ENCODE measurements at regions not wholly inside any gene's neighbourhood (a gene's known extent, or its start where the extent isn't known, plus 50 kb on each side); places are given as distances from the start of the nearest gene placed in this dataset.
A peak's percentile ranks its signal among the peaks of the same experiment; 100 is the strongest.

- H4K20me1 ChIP-seq (ENCODE audit: insufficient read depth), result no peaks in the 10 kb centered on the region
- no peaks in the 10 kb centered on the region for H3K36me3 ChIP-seq (ENCODE audit: low read depth)
- no peak for TF ChIP-seq EZH2 (IDR thresholded peaks at IDR 0.05; ENCODE audit: insufficient read depth, poor library complexity, severe bottlenecking)
- TF ChIP-seq EZH2phosphoT487 (IDR thresholded peaks at IDR 0.05; ENCODE audit: insufficient read depth, low read depth), result no peak
- no peak overlapping the region for H3K4me2 ChIP-seq (ENCODE audit: unreplicated experiment)
- 21 to 23% methylated on average over 2 of the region's 2 CpGs for WGBS, 2 experiments (ENCODE audit: low coverage in 1 of 2, low lambda C conversion rate in 2 of 2, missing lambda C conversion rate in 2 of 2)
- in situ Hi-C loops (cut with MboI), result no loop called here
- no peaks in the 10 kb centered on the region for H3K27me3 ChIP-seq (replicated peaks; ENCODE audit: insufficient read depth)
- H2AFZ ChIP-seq, result no peak overlapping the region
- H3F3A ChIP-seq (ENCODE audit: insufficient read depth), result no peaks in the 10 kb centered on the region
- no peaks in the 10 kb centered on the region for H3K9me3 ChIP-seq (ENCODE audit: low read depth)
- H3K27ac ChIP-seq, result no peak overlapping the region
- no peak overlapping the region for H3K4me3 ChIP-seq
- no peak overlapping the region for H3K9ac ChIP-seq
- H3K79me2 ChIP-seq (ENCODE audit: insufficient read depth), result no peaks in the 10 kb centered on the region
- no peaks in the 10 kb centered on the region for H3K9me2 ChIP-seq (ENCODE audit: insufficient read depth)
- DNase-seq, result no peak
- H3K4me1 ChIP-seq (ENCODE audit: insufficient read depth), result no peaks in the 10 kb centered on the region
Observed at GRCh38 chr7:47027695-47028240, 554.1 kb downstream of the TNS3 start.

- H3K27ac ChIP-seq, result no peak overlapping the region
- in situ Hi-C loops (cut with MboI), result no loop called here
Observed at GRCh38 chr7:47026780-47027361, 555.0 kb downstream of the TNS3 start.

DNA sequence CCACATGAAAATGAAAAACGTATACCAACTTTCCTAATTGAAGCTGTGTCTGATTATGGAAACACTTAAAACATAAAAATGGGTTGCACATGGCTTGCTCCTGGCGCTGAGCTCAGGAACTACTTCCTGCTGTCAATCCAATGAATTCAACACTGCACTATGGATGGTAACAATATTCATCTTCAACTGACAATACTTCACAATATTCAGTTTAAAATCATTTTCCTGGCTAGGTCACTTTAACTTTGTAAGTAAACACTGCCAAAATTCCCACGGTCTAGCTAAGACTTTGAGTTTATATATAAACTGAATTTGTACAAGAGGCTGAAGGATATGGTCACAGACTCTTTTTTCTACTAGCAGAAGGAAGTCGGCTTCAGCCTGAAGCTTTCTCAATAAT lies 556.9 kb downstream of the TNS3 start:
- Histone ChIP-seq H3K4me3 (no peak overlapping the region), H4K20me1 (ENCODE audit: insufficient read depth) (no peaks in the 10 kb centered on the region), H2AFZ (no peak overlapping the region), H3K9me3 (ENCODE audit: low read depth) (no peaks in the 10 kb centered on the region), H3K4me2 (ENCODE audit: unreplicated experiment) (no peak overlapping the region), H3K27me3 (replicated peaks; ENCODE audit: insufficient read depth) (no peaks in the 10 kb centered on the region), H3K9ac (no peak overlapping the region), H3K4me1 (ENCODE audit: insufficient read depth) (no peaks in the 10 kb centered on the region), H3K79me2 (ENCODE audit: insufficient read depth) (no peaks in the 10 kb centered on the region), H3F3A (ENCODE audit: insufficient read depth) (no peaks in the 10 kb centered on the region), H3K36me3 (ENCODE audit: low read depth) (no peaks in the 10 kb centered on the region), H3K9me2 (ENCODE audit: insufficient read depth) (no peaks in the 10 kb centered on the region), H3K27ac (no peak overlapping the region)
- WGBS, 2 experiments (ENCODE audit: low coverage in 1 of 2, low lambda C conversion rate in 2 of 2, missing lambda C conversion rate in 2 of 2), result 25 to 32% methylated on average over 4 of the region's 4 CpGs
- in situ Hi-C loops (cut with MboI), result no loop called here
- no peak for DNase-seq
- no peak for TF ChIP-seq EZH2phosphoT487 (IDR thresholded peaks at IDR 0.05; ENCODE audit: insufficient read depth, low read depth)
- TF ChIP-seq EZH2 (IDR thresholded peaks at IDR 0.05; ENCODE audit: insufficient read depth, poor library complexity, severe bottlenecking), result no peak

More at GRCh38 chr7:47026780-47027361, 555.0 kb downstream of the TNS3 start:
- 64 to 66% methylated on average over 5 of the region's 5 CpGs for WGBS, 2 experiments (ENCODE audit: low coverage in 1 of 2, low lambda C conversion rate in 2 of 2, missing lambda C conversion rate in 2 of 2)
- no peak for TF ChIP-seq EZH2phosphoT487 (IDR thresholded peaks at IDR 0.05; ENCODE audit: insufficient read depth, low read depth)
- TF ChIP-seq EZH2 (IDR thresholded peaks at IDR 0.05; ENCODE audit: insufficient read depth, poor library complexity, severe bottlenecking), result no peak
- H3K4me2 ChIP-seq (ENCODE audit: unreplicated experiment), result no peak overlapping the region
- H3K27me3 ChIP-seq (replicated peaks; ENCODE audit: insufficient read depth), result no peaks in the 10 kb centered on the region
- H3K4me1 ChIP-seq (ENCODE audit: insufficient read depth), result no peaks in the 10 kb centered on the region
- no peaks in the 10 kb centered on the region for H3K36me3 ChIP-seq (ENCODE audit: low read depth)
- no peaks in the 10 kb centered on the region for H3K9me2 ChIP-seq (ENCODE audit: insufficient read depth)
- DNase-seq, result no peak
- H3K9me3 ChIP-seq (ENCODE audit: low read depth), result no peaks in the 10 kb centered on the region
- no peaks in the 10 kb centered on the region for H3K79me2 ChIP-seq (ENCODE audit: insufficient read depth)
- no peaks in the 10 kb centered on the region for H3F3A ChIP-seq (ENCODE audit: insufficient read depth)
- H3K9ac ChIP-seq, result no peak overlapping the region
- H2AFZ ChIP-seq, result no peak overlapping the region
- no peaks in the 10 kb centered on the region for H4K20me1 ChIP-seq (ENCODE audit: insufficient read depth)
- H3K4me3 ChIP-seq, result no peak overlapping the region

- WGBS, 2 experiments (ENCODE audit: low coverage in 1 of 2, low lambda C conversion rate in 2 of 2, missing lambda C conversion rate in 2 of 2), result 81 to 89% methylated on average over 1 of the region's 1 CpG
- Histone ChIP-seq H3K9me3 (ENCODE audit: low read depth) (no peaks in the 10 kb centered on the region), H3K79me2 (ENCODE audit: insufficient read depth) (no peaks in the 10 kb centered on the region), H3K4me1 (ENCODE audit: insufficient read depth) (0 out of 2 replicates have a peak, but pooled peaks cover 8% of the 10 kb centered on the region), H3K9ac (no peak overlapping the region), H2AFZ (no peak overlapping the region), H3K27ac (no peak overlapping the region), H3K9me2 (ENCODE audit: insufficient read depth) (no peaks in the 10 kb centered on the region; the same call in 1 of the 2 replicates), H3K4me2 (ENCODE audit: unreplicated experiment) (no peak overlapping the region), H3K4me3 (no peak overlapping the region), H3K36me3 (ENCODE audit: low read depth) (no peaks in the 10 kb centered on the region), H4K20me1 (ENCODE audit: insufficient read depth) (no peaks in the 10 kb centered on the region), H3F3A (ENCODE audit: insufficient read depth) (no peaks in the 10 kb centered on the region), H3K27me3 (replicated peaks; ENCODE audit: insufficient read depth) (no peaks in the 10 kb centered on the region)
- peak; percentile 43 for DNase-seq
- TF ChIP-seq EZH2 (IDR thresholded peaks at IDR 0.05; ENCODE audit: insufficient read depth, poor library complexity, severe bottlenecking), result no peak
- no peak for TF ChIP-seq EZH2phosphoT487 (IDR thresholded peaks at IDR 0.05; ENCODE audit: insufficient read depth, low read depth)
- in situ Hi-C loops (cut with MboI), result no loop called here
Observed at GRCh38 chr7:47008461-47008860, 573.5 kb downstream of the TNS3 start.

Data from GM23248 (cell line).